ENCODE measurements at regions not wholly inside any gene's neighbourhood (a gene's known extent, or its start where the extent isn't known, plus 50 kb on each side); places are given as distances from the start of the nearest gene placed in this dataset.

DNA sequence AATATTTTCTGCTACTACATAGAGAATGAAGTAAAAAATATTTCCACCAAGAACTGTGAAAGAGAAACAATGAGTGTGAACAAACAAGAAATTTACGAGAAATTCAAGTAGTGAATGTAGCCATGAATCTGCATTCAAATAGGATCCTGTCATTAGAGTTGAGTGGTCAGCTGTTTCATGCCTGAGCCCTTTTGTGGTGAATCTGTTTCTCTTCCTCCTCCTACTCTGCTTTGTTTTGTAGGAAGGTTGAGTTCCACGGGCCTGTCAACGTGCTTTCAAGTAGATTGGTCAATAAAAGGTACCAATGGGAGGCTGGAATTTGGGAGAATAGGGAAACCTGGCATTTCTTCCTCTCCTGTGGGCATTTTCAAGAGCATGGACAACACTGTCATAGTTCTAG lies 1749.6 kb upstream of the FLRT2 start:
- DNase-seq: no peak

GRCh38 chr14:83798421-83798820 lies 1731.5 kb upstream of the FLRT2 start:
- no peak for DNase-seq

- no peak for DNase-seq
Observed at GRCh38 chr14:83799233-83799632, 1730.7 kb upstream of the FLRT2 start.

GRCh38 chr14:83814896-83815295 lies 1715.0 kb upstream of the FLRT2 start:
- DNase-seq: no peak

GRCh38 chr14:83816761-83817160 lies 1713.2 kb upstream of the FLRT2 start:
- no peak for DNase-seq

- no peak for DNase-seq
Observed at GRCh38 chr14:83825843-83826242, 1704.1 kb upstream of the FLRT2 start.

GRCh38 chr14:83826838-83827237 lies 1703.1 kb upstream of the FLRT2 start:
- DNase-seq: no peak

GRCh38 chr14:83827383-83827782 lies 1702.6 kb upstream of the FLRT2 start:
- no peak for DNase-seq

- DNase-seq: no peak
Observed at GRCh38 chr14:83828406-83828805, 1701.5 kb upstream of the FLRT2 start.

DNA sequence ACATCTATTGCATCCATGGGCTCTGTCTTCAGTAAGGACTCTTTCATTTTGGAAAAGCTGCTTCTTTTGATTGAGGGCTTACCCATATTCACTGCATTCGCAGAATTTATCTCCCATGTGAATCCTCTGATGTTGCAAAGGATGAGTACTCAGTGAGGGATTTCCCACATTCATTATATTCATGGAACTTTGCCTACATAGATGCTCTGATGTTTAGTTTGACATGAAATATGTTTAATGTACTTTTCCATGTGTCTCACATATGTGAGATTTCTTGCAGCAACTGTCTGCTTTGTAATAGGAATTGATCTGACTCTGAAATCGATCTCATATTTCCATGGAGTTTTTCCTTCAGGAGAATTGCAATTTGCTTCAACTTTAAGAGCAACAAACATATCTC lies 1699.6 kb upstream of the FLRT2 start:
- no peak for DNase-seq

DNA sequence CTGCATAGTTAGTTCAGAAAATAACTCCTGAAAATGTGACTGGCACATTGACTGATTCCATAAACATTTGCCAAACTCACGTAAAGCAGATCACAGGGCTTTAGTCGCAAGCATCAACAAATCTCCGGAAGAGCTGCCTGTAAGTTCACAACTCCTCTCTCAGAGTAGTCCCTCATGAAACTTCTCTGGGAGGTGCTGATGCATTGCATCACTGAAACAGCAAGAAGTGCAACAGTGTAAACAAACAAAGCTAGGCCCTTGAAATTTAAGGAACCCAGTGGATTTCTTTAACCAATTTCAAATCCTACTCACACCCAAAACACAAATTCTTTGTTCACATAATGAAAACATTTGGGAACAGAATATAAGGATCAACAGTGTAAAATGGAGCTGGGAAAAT lies 1691.7 kb upstream of the FLRT2 start:
- no peak for DNase-seq

GRCh38 chr14:83842547-83842946 lies 1687.4 kb upstream of the FLRT2 start:
- no peak for DNase-seq

DNA sequence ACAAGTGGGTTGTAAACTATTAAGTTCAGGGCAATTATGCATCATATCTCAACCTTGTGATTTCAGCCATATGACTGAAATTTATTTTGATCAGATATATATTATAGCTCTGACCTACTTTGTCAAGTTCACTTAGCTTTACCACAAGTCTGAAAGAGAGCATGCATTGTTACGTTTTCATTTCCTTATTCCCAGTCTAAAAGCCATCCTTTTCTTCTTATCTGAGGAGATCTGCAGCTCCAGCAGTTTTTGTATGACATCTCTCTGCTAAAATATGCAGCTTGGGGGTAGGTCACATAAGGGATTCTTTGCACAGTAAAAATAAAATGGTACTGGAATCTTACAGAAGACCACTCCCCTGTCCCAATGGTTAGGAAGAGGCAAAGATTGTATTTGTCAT lies 1682.8 kb upstream of the FLRT2 start:
- DNase-seq: no peak

DNA sequence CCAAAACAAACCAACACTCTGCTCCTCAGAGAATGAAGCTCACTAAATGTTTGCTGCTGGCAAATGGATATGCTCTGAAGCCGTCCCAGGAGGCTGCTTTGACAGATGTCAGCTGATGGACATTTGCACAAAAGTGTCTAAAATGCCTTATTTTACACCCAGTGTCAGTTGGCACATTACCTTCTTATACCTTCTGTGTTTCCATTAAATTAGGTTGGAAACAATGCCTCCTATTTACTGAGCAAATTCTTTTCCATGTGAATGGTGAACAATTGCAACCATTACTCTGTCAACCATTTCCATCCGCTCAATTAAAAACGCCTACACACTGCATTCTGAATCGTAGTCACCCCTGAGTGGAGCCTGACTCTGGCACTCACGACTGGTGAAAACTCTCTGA lies 1679.9 kb upstream of the FLRT2 start:
- DNase-seq: no peak

GRCh38 chr14:83856334-83856733 lies 1673.6 kb upstream of the FLRT2 start:
- no peak for DNase-seq

GRCh38 chr14:83860631-83861155 lies 1669.3 kb upstream of the FLRT2 start:
- no peak for DNase-seq

GRCh38 chr14:83863042-83863774 lies 1666.7 kb upstream of the FLRT2 start:
- DNase-seq: no peak

DNA sequence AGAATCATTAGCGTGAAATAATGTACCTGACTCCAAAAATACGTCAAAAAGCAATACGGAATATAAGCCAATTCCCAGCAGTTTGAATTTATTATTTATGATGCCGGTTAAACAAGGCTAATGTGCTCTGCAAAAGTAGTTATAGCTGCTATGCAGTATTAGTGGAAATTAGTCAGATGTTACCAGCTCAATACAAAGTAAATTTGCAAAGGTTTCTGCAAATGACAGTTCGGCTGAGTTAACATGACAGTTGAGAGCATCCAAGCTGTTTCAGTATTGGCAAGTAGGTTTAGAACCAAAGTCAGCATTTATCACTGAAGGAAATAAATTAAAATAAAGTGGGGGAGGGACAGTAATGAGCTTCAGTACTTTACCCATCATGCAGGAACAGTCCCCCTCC lies 1665.8 kb upstream of the FLRT2 start:
- no peak for DNase-seq

GRCh38 chr14:83867566-83868225 lies 1662.2 kb upstream of the FLRT2 start:
- no peak for DNase-seq

GRCh38 chr14:83870546-83871270 lies 1659.2 kb upstream of the FLRT2 start:
- DNase-seq: no peak

- no peak for DNase-seq
Observed at GRCh38 chr14:83873669-83874068, 1656.3 kb upstream of the FLRT2 start.

DNA sequence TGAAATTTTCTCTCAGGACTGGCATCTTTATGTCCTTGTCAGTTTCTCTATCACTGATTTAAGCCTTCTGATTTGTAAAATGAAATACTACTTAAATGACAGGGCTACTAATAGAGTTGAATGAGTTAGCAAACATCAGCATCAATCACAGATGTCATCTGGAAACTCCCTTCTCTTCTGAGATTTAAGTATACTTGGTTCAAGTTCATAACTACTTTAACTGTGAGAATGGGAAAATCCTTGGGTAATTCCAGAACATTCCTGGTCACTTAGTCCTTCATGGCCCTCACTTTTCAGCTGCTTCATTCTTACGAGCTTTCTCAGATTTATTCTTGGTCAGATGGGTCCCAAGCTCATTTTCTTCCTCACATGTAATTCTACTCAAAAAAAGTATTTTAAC lies 1655.3 kb upstream of the FLRT2 start:
- DNase-seq: no peak

GRCh38 chr14:83883732-83884131 lies 1646.2 kb upstream of the FLRT2 start:
- no peak for DNase-seq

GRCh38 chr14:83885837-83886293 lies 1644.1 kb upstream of the FLRT2 start:
- DNase-seq: no peak

All from NCI-H526 (cell line).